ENCODE measurements at regions not wholly inside any gene's neighbourhood (a gene's known extent, or its start where the extent isn't known, plus 50 kb on each side); places are given as distances from the start of the nearest gene placed in this dataset.
A peak's percentile ranks its signal among the peaks of the same experiment; 100 is the strongest.
"Not testable (repeated sequence)": the region's sequence is repeated elsewhere in the genome, so short reads cannot be mapped to it uniquely, and the experiment has no call there.

GRCh38 chr7:39827571-39827970 is 122.5 kb upstream of the CDK13 start:
- no peaks in the 10 kb centered on the region for H3K27me3 ChIP-seq (replicated peaks; ENCODE audit: control insufficient read depth, insufficient read depth, low read length)
- H3K4me3 ChIP-seq (replicated peaks; ENCODE audit: low read depth, low read length): no peak overlapping the region
- no peaks in the 10 kb centered on the region for H3K36me3 ChIP-seq (ENCODE audit: control insufficient read depth, insufficient read depth, low read length)
- no peak for DNase-seq (ENCODE audit: extremely low read depth, insufficient read length)
- TF ChIP-seq CTCF (IDR thresholded peaks at IDR 0.05; ENCODE audit: insufficient read depth, low read length, poor library complexity, severe bottlenecking): no peak

- TF ChIP-seq CTCF (IDR thresholded peaks at IDR 0.05; ENCODE audit: insufficient read depth, low read length, poor library complexity, severe bottlenecking): no peak
- Histone ChIP-seq H3K27me3 (replicated peaks; ENCODE audit: control insufficient read depth, insufficient read depth, low read length) (no peaks in the 10 kb centered on the region; the same call in 1 of the 2 replicates), H3K36me3 (ENCODE audit: control insufficient read depth, insufficient read depth, low read length) (no peaks in the 10 kb centered on the region), H3K4me3 (replicated peaks; ENCODE audit: low read depth, low read length) (no peak overlapping the region)
- DNase-seq (ENCODE audit: extremely low read depth, insufficient read length): no peak
These were observed 121.0 kb upstream of the CDK13 start for GRCh38 chr7:39829028-39829427.

GRCh38 chr7:39832519-39833085 is 117.5 kb upstream of the CDK13 start:
- DNase-seq (ENCODE audit: extremely low read depth, insufficient read length): no peak
- Histone ChIP-seq H3K4me3 (replicated peaks; ENCODE audit: low read depth, low read length) (no peak overlapping the region), H3K27me3 (replicated peaks; ENCODE audit: control insufficient read depth, insufficient read depth, low read length) (no peaks in the 10 kb centered on the region; the same call in 1 of the 2 replicates), H3K36me3 (ENCODE audit: control insufficient read depth, insufficient read depth, low read length) (no peaks in the 10 kb centered on the region)
- TF ChIP-seq CTCF (IDR thresholded peaks at IDR 0.05; ENCODE audit: insufficient read depth, low read length, poor library complexity, severe bottlenecking): no peak

GRCh38 chr7:39833180-39833799 is 116.8 kb upstream of the CDK13 start:
- DNase-seq (ENCODE audit: extremely low read depth, insufficient read length): peak; percentile 14
- not testable (repeated sequence) for H3K27me3 ChIP-seq (replicated peaks; ENCODE audit: control insufficient read depth, insufficient read depth, low read length); H3K36me3 ChIP-seq (ENCODE audit: control insufficient read depth, insufficient read depth, low read length)
- H3K4me3 ChIP-seq (replicated peaks; ENCODE audit: low read depth, low read length): peak overlapping the region; percentile 18

GRCh38 chr7:39833865-39834634 is 116.0 kb upstream of the CDK13 start:
- DNase-seq (ENCODE audit: extremely low read depth, insufficient read length); H3K36me3 ChIP-seq (ENCODE audit: control insufficient read depth, insufficient read depth, low read length); H3K4me3 ChIP-seq (replicated peaks; ENCODE audit: low read depth, low read length); H3K27me3 ChIP-seq (replicated peaks; ENCODE audit: control insufficient read depth, insufficient read depth, low read length): not testable (repeated sequence)

- no peak for TF ChIP-seq CTCF (IDR thresholded peaks at IDR 0.05; ENCODE audit: insufficient read depth, low read length, poor library complexity, severe bottlenecking)
- H3K4me3 ChIP-seq (replicated peaks; ENCODE audit: low read depth, low read length): no peak overlapping the region
- H3K36me3 ChIP-seq (ENCODE audit: control insufficient read depth, insufficient read depth, low read length): no peaks in the 10 kb centered on the region
- DNase-seq (ENCODE audit: extremely low read depth, insufficient read length): no peak
- no peaks in the 10 kb centered on the region; the same call in 1 of the 2 replicates for H3K27me3 ChIP-seq (replicated peaks; ENCODE audit: control insufficient read depth, insufficient read depth, low read length)
These were observed 111.7 kb upstream of the CDK13 start for GRCh38 chr7:39838326-39838725.

Measured in GM06990 (cell line).